Neuronal stem cell (in vitro differentiated cells): ENCODE measurements at regions not wholly inside any gene's neighbourhood (a gene's known extent, or its start where the extent isn't known, plus 50 kb on each side); places are given as distances from the start of the nearest gene placed in this dataset.
"Not testable (repeated sequence)": the region's sequence is repeated elsewhere in the genome, so short reads cannot be mapped to it uniquely, and the experiment has no call there.

Experiments used
- DNase-seq: peaks from one replicate; pipeline ENCODE4 v3.0.0-alpha.2; 2013; ENCODE audit warnings: low spot score
- H2AFZ ChIP-seq: one replicate; pipeline ENCODE4 v1.6.1; 2013; ENCODE audit warnings: mild to moderate bottlenecking, low read length, inconsistent platforms
- H2AK5ac ChIP-seq: 2 replicates; pipeline ENCODE4 v1.6.1; 2013; ENCODE audit warnings: low read depth, mild to moderate bottlenecking, inconsistent platforms, low read length, moderate library complexity, mixed read lengths
- H2BK120ac ChIP-seq: 2 replicates; pipeline ENCODE4 v1.6.1; 2013; ENCODE audit warnings: low read depth, mild to moderate bottlenecking, inconsistent platforms, low read length, moderate library complexity, mixed read lengths
- H2BK12ac ChIP-seq: one replicate; pipeline ENCODE4 v1.6.1; 2013; ENCODE audit warnings: low read length, inconsistent platforms
- H2BK15ac ChIP-seq: 2 replicates; pipeline ENCODE4 v1.6.1; 2013; ENCODE audit warnings: mild to moderate bottlenecking, low read length, inconsistent platforms, mixed read lengths
- H2BK5ac ChIP-seq: one replicate; pipeline ENCODE4 v1.6.1; 2013; ENCODE audit warnings: inconsistent platforms, mild to moderate bottlenecking, low read length, moderate library complexity
- H3K14ac ChIP-seq: one replicate; pipeline ENCODE4 v1.6.1; 2013; ENCODE audit warnings: low read length, inconsistent platforms
- H3K18ac ChIP-seq: 2 replicates; pipeline ENCODE4 v1.6.1; 2013; ENCODE audit warnings: low read length, inconsistent platforms
- H3K23ac ChIP-seq: 2 replicates; pipeline ENCODE4 v1.6.1; 2013; ENCODE audit warnings: low read depth, mild to moderate bottlenecking, mixed read lengths, low read length, inconsistent platforms; ENCODE audit not compliant: poor library complexity
- H3K27ac ChIP-seq: replicated peaks from 3 replicates; pipeline ENCODE4 v1.5.1; 2013; ENCODE audit warnings: low read length, inconsistent platforms
- H3K27me3 ChIP-seq, 3 experiments: 2 replicates each; pipeline ENCODE4 v1.6.1; 2013; ENCODE audit warnings: low read length in 3 of 3, mild to moderate bottlenecking in 2 of 3, inconsistent platforms in 1 of 3, low read depth in 1 of 3, mixed read lengths in 1 of 3, moderate library complexity in 1 of 3; ENCODE audit not compliant: control insufficient read depth in 3 of 3, insufficient read depth in 3 of 3
- H3K36me3 ChIP-seq, 2 donors: replicated peaks in 1 of 2; 2 replicates each; pipeline ENCODE4 v1.6.1; 2013; ENCODE audit warnings: low read length in 2 of 2; ENCODE audit not compliant: control insufficient read depth in 2 of 2, insufficient read depth in 2 of 2
- H3K4ac ChIP-seq: 2 replicates; pipeline ENCODE4 v1.6.1; 2013; ENCODE audit warnings: inconsistent platforms, mild to moderate bottlenecking, low read length, moderate library complexity
- H3K4me1 ChIP-seq, 2 donors: 1 replicate in 1 of 2; 2 replicates in 1 of 2; pipeline ENCODE4 v1.6.1; 2013; ENCODE audit warnings: low read length in 2 of 2, low read depth in 1 of 2; ENCODE audit not compliant: control insufficient read depth in 2 of 2, insufficient read depth in 1 of 2
- H3K4me2 ChIP-seq: one replicate; pipeline ENCODE4 v1.6.1; 2013; ENCODE audit warnings: mild to moderate bottlenecking, low read length, inconsistent platforms; ENCODE audit not compliant: insufficient read depth, poor library complexity, severe bottlenecking
- H3K4me3 ChIP-seq, 2 donors: 2 replicates each; pipeline ENCODE4 v1.5.1; 2013; ENCODE audit warnings: low read length in 2 of 2, mild to moderate bottlenecking in 2 of 2, inconsistent platforms in 1 of 2, moderate library complexity in 1 of 2
- H3K79me1 ChIP-seq: one replicate; pipeline ENCODE4 v1.6.1; 2013; ENCODE audit warnings: low read depth, mild to moderate bottlenecking, inconsistent platforms, low read length, moderate library complexity
- H3K9ac ChIP-seq: one replicate; pipeline ENCODE4 v1.6.1; 2013; ENCODE audit warnings: mild to moderate bottlenecking, low read depth, low read length, inconsistent platforms; ENCODE audit not compliant: poor library complexity
- H3K9me3 ChIP-seq, 2 donors: replicated peaks in 1 of 2; 2 replicates each; pipeline versions ENCODE3 to v1.6.1; 2013; ENCODE audit warnings: low read length in 2 of 2, mild to moderate bottlenecking in 2 of 2, inconsistent platforms in 1 of 2, low read depth in 1 of 2, mixed read lengths in 1 of 2, moderate library complexity in 1 of 2; ENCODE audit not compliant: control insufficient read depth in 2 of 2, insufficient read depth in 1 of 2
- H4K8ac ChIP-seq: one replicate; pipeline ENCODE4 v1.6.1; 2013; ENCODE audit warnings: low read depth, mild to moderate bottlenecking, inconsistent platforms, low read length, moderate library complexity
- H4K91ac ChIP-seq: one replicate; pipeline ENCODE4 v1.6.1; 2013; ENCODE audit warnings: low read length, low read depth, mild to moderate bottlenecking, inconsistent platforms; ENCODE audit not compliant: poor library complexity
- WGBS, 2 donors: extraction: QIAGEN DNeasy Blood & Tissue Kit; methylation state at CpG; one replicate each; pipeline ENCODE4 v1.1.7; 2013; ENCODE audit warnings: missing lambda C conversion rate in 2 of 2, mixed read lengths in 1 of 2; ENCODE audit not compliant: insufficient read length in 2 of 2, insufficient replicate concordance in 1 of 2; ENCODE audit errors: extremely low coverage in 2 of 2; 5-methylcytosine and 5-hydroxymethylcytosine counted together

DNA sequence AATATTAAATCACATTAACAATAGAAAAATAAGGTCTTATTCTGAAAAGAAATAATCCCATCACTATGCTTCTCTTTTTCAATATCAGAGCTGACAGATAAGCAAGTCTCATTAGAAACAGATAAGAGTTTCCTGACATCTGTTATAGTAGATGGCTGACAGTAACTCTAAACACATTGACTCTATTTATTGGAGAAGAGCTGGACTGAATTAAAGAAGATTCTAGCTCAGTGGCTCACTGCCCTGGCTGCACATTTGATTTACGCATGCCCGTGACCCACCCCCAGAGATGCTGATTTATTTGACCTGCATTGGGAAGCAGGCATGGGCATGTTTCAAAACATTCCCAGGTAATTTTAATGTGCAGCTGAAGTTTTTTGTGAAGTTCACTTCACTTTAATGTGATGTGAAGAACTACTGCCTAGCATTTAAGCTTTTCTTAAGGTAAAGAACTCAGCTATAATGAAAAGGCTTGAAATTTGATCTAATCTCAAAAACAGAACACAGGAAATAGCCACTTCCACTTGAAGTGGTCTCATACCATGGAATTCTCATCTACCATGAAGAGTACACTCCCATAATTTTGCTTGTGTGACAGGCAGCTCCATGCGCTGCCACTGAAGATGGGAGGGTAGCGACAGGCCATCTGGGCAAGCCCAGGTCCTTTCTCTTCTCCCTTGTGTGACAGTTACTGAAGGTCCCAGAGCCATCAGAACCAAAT lies 162.3 kb downstream of the TPBG start:
- Histone ChIP-seq H3K14ac (no peak overlapping the region), H2AFZ (no peak overlapping the region), H3K36me3 (peaks cover 0 to 2% of the 10 kb centered on the region in 2 donors), H3K9ac (no peak overlapping the region), H3K18ac (no peak overlapping the region), H4K8ac (no peak overlapping the region), H3K9me3 (no peaks in the 10 kb centered on the region), H3K27ac (no peak overlapping the region), H2BK15ac (no peak overlapping the region), H3K79me1 (no peaks in the 10 kb centered on the region), H2AK5ac (no peak overlapping the region), H3K27me3 (no peaks in the 10 kb centered on the region), H2BK5ac (no peak overlapping the region), H2BK120ac (no peak overlapping the region), H3K4me1 (no peaks in the 10 kb centered on the region), H4K91ac (no peak overlapping the region), H3K4me2 (no peak overlapping the region), H2BK12ac (no peak overlapping the region), H3K4me3 (no peak overlapping the region), H3K4ac (no peak overlapping the region), H3K23ac (no peak overlapping the region)
- DNase-seq: no peak
- no CpG with 5 or more reads among the region's 4 CpGs for WGBS, 2 donors

DNA sequence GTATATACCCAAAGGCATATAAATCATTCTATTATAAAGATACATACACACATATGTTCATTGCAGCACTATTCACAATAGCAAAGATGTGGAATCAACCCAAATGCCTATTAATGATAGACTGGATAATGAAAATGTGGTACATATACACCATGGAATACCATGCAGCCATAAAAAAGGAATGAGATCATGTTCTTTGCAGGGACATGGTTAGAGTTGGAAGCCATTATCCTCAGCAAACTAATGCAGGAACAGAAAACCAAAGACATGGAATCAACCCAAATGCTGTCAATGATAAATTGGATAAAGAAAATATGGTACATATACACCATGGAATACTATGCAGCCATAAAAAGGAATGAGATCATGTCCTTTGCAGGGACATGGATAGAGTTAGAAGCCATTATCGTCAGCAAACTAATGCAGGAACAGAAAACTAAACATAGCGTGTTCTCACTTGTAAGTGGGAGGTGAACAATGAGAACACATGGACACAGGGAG lies 166.4 kb downstream of the TPBG start:
- not testable (repeated sequence) for H3K4me1 ChIP-seq, H2BK12ac ChIP-seq, DNase-seq, H3K18ac ChIP-seq, H3K27ac ChIP-seq, H2BK5ac ChIP-seq, H3K27me3 ChIP-seq, H3K14ac ChIP-seq, H3K23ac ChIP-seq, H2BK120ac ChIP-seq, H2BK15ac ChIP-seq, H3K4me2 ChIP-seq, H3K4me3 ChIP-seq, H3K4ac ChIP-seq, H3K36me3 ChIP-seq, H4K91ac ChIP-seq, H4K8ac ChIP-seq, H3K9ac ChIP-seq, H2AK5ac ChIP-seq, H3K79me1 ChIP-seq, H3K9me3 ChIP-seq, H2AFZ ChIP-seq
- no CpG with 5 or more reads among the region's 2 CpGs for WGBS, 2 donors

DNA sequence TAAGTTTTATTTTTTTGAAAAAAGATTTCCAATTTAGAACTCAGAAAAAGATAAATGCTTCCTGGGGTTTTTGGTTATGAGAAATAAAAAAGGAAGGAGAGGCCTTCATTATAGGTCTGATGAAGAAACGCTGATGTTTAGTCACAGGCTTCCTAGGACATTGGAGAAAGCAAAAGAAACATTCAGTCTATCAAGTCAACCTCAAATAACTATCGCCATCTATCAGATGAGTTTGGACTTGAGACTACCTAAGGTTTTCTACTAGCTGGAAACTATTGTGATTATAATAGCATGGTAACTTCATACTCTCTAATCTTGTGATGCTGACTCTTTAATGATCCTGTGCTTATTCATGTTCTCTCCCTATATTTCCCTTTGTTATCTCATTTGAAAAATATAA lies 171.3 kb downstream of the TPBG start:
- no peak for DNase-seq
- Histone ChIP-seq H3K9ac (no peak overlapping the region), H2BK120ac (no peak overlapping the region), H3K9me3 (no peaks in the 10 kb centered on the region), H3K4me1 (no peaks in the 10 kb centered on the region), H3K27me3 (no peaks in the 10 kb centered on the region), H4K8ac (no peak overlapping the region), H2AK5ac (no peak overlapping the region), H2BK15ac (no peak overlapping the region), H3K18ac (no peak overlapping the region), H3K4me2 (no peak overlapping the region), H3K27ac (no peak overlapping the region), H2AFZ (no peak overlapping the region), H3K36me3 (no peaks in the 10 kb centered on the region), H2BK5ac (no peak overlapping the region), H3K4me3 (no peak overlapping the region), H2BK12ac (no peak overlapping the region), H3K79me1 (no peaks in the 10 kb centered on the region), H3K23ac (no peak overlapping the region), H3K14ac (no peak overlapping the region), H3K4ac (no peak overlapping the region), H4K91ac (no peak overlapping the region)
- WGBS, 2 donors: no CpG with 5 or more reads among the region's 2 CpGs

DNA sequence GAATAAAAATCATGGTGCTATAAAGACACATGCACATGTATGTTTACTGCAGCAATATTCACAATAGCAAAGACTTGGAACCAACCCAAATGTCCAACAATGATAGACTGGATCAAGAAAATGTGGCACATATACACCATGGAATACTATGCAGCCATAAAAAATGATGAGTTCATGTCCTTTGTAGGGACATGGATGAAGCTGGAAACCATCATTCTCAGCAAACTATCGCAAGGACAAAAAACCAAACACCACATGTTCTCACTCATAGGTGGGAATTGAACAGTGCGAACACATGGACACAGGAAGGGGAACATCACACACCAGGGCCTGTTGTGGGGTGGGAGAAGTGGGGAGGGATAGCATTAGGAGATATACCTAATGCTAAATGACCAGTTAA lies 185.9 kb downstream of the TPBG start:
- H3K4me2 ChIP-seq, H4K91ac ChIP-seq, H2BK120ac ChIP-seq, H3K9ac ChIP-seq, H3K36me3 ChIP-seq, DNase-seq, H2AK5ac ChIP-seq, H3K18ac ChIP-seq, H3K23ac ChIP-seq, H3K4me3 ChIP-seq, H4K8ac ChIP-seq, H2BK12ac ChIP-seq, H3K14ac ChIP-seq, H2BK15ac ChIP-seq, H3K79me1 ChIP-seq, H3K4ac ChIP-seq, H2BK5ac ChIP-seq, H3K27me3 ChIP-seq, H2AFZ ChIP-seq, H3K4me1 ChIP-seq, H3K27ac ChIP-seq, H3K9me3 ChIP-seq: not testable (repeated sequence)
- no CpG with 5 or more reads among the region's 2 CpGs for WGBS, 2 donors
